Neural cell (in vitro differentiated cells): ENCODE measurements at regions not wholly inside any gene's neighbourhood (a gene's known extent, or its start where the extent isn't known, plus 50 kb on each side); places are given as distances from the start of the nearest gene placed in this dataset.

Experiments
- H2AFZ ChIP-seq: fragments of 200-600, 300-800 bp; sonication (generic), shearing (Covaris generic); 2 replicates; pipeline ENCODE4 v1.6.0; 2014; ENCODE audit warnings: low read depth, mild to moderate bottlenecking, antibody characterized with exemption, low read length, moderate library complexity
- H3F3A ChIP-seq: fragments of 200-600 bp; shearing (Covaris generic); 2 replicates; pipeline ENCODE4 v1.6.1; 2016; ENCODE audit warnings: mild to moderate bottlenecking, moderate library complexity, mixed read lengths, antibody characterized with exemption, low read length; ENCODE audit not compliant: insufficient read depth, poor library complexity, severe bottlenecking
- H3K27ac ChIP-seq: fragments of 200-600, 300-800 bp; sonication (generic), shearing (Covaris generic); 2 replicates; pipeline ENCODE4 v1.5.1; 2014; ENCODE audit warnings: mild to moderate bottlenecking, low read length, moderate library complexity
- H3K27me3 ChIP-seq: fragments of 300-800, 200-600 bp; sonication (generic), shearing (Covaris generic); 2 replicates; pipeline ENCODE4 v1.6.0; 2014; ENCODE audit warnings: mild to moderate bottlenecking, low read depth, low read length, moderate library complexity; ENCODE audit not compliant: insufficient read depth
- H3K36me3 ChIP-seq: fragments of 300-800, 200-600 bp; sonication (generic), shearing (Covaris generic); 2 replicates; pipeline ENCODE4 v1.5.1; 2014; ENCODE audit warnings: mild to moderate bottlenecking, antibody characterized with exemption, low read length, moderate library complexity; ENCODE audit not compliant: insufficient read depth
- H3K4me2 ChIP-seq: fragments of 300-800, 200-600 bp; sonication (generic), shearing (Covaris generic); 2 replicates; pipeline ENCODE4 v1.6.0; 2014; ENCODE audit warnings: mild to moderate bottlenecking, low read length
- H3K4me3 ChIP-seq: fragments of 300-800, 200-600 bp; sonication (generic), shearing (Covaris generic); 2 replicates; pipeline ENCODE4 v1.5.1; 2014; ENCODE audit warnings: mild to moderate bottlenecking, low read length, moderate library complexity
- H3K79me2 ChIP-seq: fragments of 200-600 bp; shearing (Covaris generic); replicated peaks from 2 replicates; pipeline ENCODE4 v1.6.0; 2014; ENCODE audit warnings: mild to moderate bottlenecking, low read length, moderate library complexity; ENCODE audit not compliant: insufficient read depth
- H3K9ac ChIP-seq: fragments of 300-800, 200-600 bp; sonication (generic), shearing (Covaris generic); 2 replicates; pipeline ENCODE4 v1.6.1; 2016; ENCODE audit warnings: mild to moderate bottlenecking, low read length, mixed read lengths
- H3K9me2 ChIP-seq: fragments of 200-600 bp; shearing (Covaris generic); 2 replicates; pipeline ENCODE4 v1.6.1; 2016; ENCODE audit warnings: mild to moderate bottlenecking, low read length, mixed read lengths; ENCODE audit not compliant: insufficient read depth
- H3K9me3 ChIP-seq: fragments of 200-600, 300-800 bp; sonication (generic), shearing (Covaris generic); 2 replicates; pipeline ENCODE4 v1.6.1; 2016; ENCODE audit warnings: mild to moderate bottlenecking, mixed run types, low read length, moderate library complexity, mixed read lengths
- H4K20me1 ChIP-seq: fragments of 200-600 bp; shearing (Covaris generic); 2 replicates; pipeline ENCODE4 v1.6.1; 2016; ENCODE audit warnings: mild to moderate bottlenecking, mixed run types; ENCODE audit not compliant: insufficient read depth
- CTCF ChIP-seq: fragments of 450-650 bp; IDR thresholded peaks from 2 replicates; pipeline ENCODE4 v1.5.1; 2014; ENCODE audit warnings: antibody characterized with exemption, mild to moderate bottlenecking, moderate library complexity; ENCODE audit not compliant: poor library complexity, severe bottlenecking
- EP300 ChIP-seq: fragments of 450-650 bp; conservative IDR thresholded peaks from 2 replicates; pipeline ENCODE4 v1.6.1; 2014; ENCODE audit warnings: antibody characterized with exemption, mild to moderate bottlenecking, moderate library complexity; ENCODE audit not compliant: poor library complexity, severe bottlenecking
- EZH2 ChIP-seq: fragments of 200-600, 300-800 bp; shearing (Covaris generic), sonication (generic); IDR thresholded peaks from 2 replicates; pipeline ENCODE4 v1.6.1; 2014; ENCODE audit warnings: antibody characterized with exemption, low read length, borderline replicate concordance, mild to moderate bottlenecking; ENCODE audit not compliant: insufficient read depth, poor library complexity, severe bottlenecking
- MXI1 ChIP-seq: fragments of 450-650 bp; conservative IDR thresholded peaks from 2 replicates; pipeline ENCODE4 v1.6.1; 2014; ENCODE audit warnings: antibody characterized with exemption, mild to moderate bottlenecking; ENCODE audit not compliant: poor library complexity, severe bottlenecking
- POLR2AphosphoS5 ChIP-seq: IDR thresholded peaks from 2 replicates; pipeline ENCODE4 v1.6.1; 2012
- RAD21 ChIP-seq: fragments of 450-650 bp; conservative IDR thresholded peaks from 2 replicates; pipeline ENCODE4 v1.6.1; 2014; ENCODE audit warnings: antibody characterized with exemption, mild to moderate bottlenecking, moderate library complexity
- REST ChIP-seq: IDR thresholded peaks from 2 replicates; pipeline ENCODE4 v1.6.1; 2012; ENCODE audit warnings: borderline replicate concordance
- SMC3 ChIP-seq: fragments of 450-650 bp; conservative IDR thresholded peaks from 2 replicates; pipeline ENCODE4 v1.6.1; 2014; ENCODE audit warnings: antibody characterized with exemption, mild to moderate bottlenecking, moderate library complexity; ENCODE audit not compliant: poor library complexity
- TAF1 ChIP-seq: IDR thresholded peaks from 2 replicates; pipeline ENCODE4 v1.6.1; 2012; ENCODE audit warnings: low read depth

DNA sequence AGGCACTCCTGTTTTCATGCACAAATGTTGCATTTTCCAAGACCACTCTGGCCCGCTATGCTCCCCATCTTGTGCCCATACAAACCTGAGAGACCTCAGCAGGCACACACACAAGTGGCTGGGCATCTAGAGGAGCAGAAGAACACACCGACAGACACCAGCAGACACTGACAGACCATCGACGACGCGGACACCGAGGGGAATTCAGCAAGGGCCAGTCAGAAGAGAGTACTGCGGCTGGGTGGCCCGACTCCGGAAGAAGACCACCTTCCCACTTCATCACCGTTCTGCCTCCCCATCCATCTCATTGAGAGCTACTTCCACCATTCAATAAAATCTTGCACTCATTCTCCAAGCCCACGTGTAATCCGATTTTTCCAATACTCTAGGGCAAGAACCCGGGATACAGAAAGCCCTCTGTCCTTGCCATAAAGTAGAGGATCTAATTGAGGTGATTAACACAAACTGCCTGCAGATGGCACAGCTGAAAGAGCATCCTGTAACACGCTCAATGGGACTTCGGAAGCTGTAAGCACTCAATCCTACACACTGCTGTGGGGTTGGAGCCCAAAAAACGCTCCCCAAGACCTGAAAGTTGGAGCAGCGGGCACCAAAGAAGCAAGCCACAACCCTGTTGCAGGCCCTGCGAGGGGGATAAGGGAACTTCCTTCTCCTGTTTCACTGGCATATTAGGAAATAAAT is 780.9 kb downstream of the ARAP2 start:
- Histone ChIP-seq H3K27me3 (no peaks in the 10 kb centered on the region), H3K4me3 (no peak overlapping the region), H3K9me2 (no peaks in the 10 kb centered on the region), H2AFZ (no peak overlapping the region), H3K9me3 (no peaks in the 10 kb centered on the region), H3K79me2 (no peaks in the 10 kb centered on the region), H3K9ac (no peak overlapping the region), H4K20me1 (no peaks in the 10 kb centered on the region), H3K27ac (no peak overlapping the region), H3K4me2 (no peak overlapping the region), H3K36me3 (no peaks in the 10 kb centered on the region), H3F3A (no peaks in the 10 kb centered on the region)
- TF ChIP-seq EP300 (no peak), TAF1 (no peak), RAD21 (no peak), CTCF (no peak), POLR2AphosphoS5 (no peak), EZH2 (no peak), REST (no peak), SMC3 (no peak), MXI1 (no peak)

- H3K9me3 ChIP-seq: no peaks in the 10 kb centered on the region
- TF ChIP-seq REST: no peak
- no peak for TF ChIP-seq MXI1
- no peak for TF ChIP-seq EP300
- TF ChIP-seq EZH2: no peak
- no peak for TF ChIP-seq RAD21
- no peak for TF ChIP-seq TAF1
- no peak for TF ChIP-seq CTCF
- TF ChIP-seq SMC3: no peak
- no peak for TF ChIP-seq POLR2AphosphoS5
- no peaks in the 10 kb centered on the region for H3K36me3 ChIP-seq
- H3K4me3 ChIP-seq: no peak overlapping the region
- H3F3A ChIP-seq: no peaks in the 10 kb centered on the region
- H3K27me3 ChIP-seq: no peaks in the 10 kb centered on the region
- no peaks in the 10 kb centered on the region for H4K20me1 ChIP-seq
- no peak overlapping the region for H2AFZ ChIP-seq
- no peak overlapping the region for H3K27ac ChIP-seq
- no peaks in the 10 kb centered on the region for H3K9me2 ChIP-seq
- H3K4me2 ChIP-seq: no peak overlapping the region
- H3K79me2 ChIP-seq: no peaks in the 10 kb centered on the region
- H3K9ac ChIP-seq: no peak overlapping the region
These were observed 779.3 kb downstream of the ARAP2 start for GRCh38 chr4:35464964-35465528.
